ENCODE measurements at regions not wholly inside any gene's neighbourhood (a gene's known extent, or its start where the extent isn't known, plus 50 kb on each side); places are given as distances from the start of the nearest gene placed in this dataset.

DNA sequence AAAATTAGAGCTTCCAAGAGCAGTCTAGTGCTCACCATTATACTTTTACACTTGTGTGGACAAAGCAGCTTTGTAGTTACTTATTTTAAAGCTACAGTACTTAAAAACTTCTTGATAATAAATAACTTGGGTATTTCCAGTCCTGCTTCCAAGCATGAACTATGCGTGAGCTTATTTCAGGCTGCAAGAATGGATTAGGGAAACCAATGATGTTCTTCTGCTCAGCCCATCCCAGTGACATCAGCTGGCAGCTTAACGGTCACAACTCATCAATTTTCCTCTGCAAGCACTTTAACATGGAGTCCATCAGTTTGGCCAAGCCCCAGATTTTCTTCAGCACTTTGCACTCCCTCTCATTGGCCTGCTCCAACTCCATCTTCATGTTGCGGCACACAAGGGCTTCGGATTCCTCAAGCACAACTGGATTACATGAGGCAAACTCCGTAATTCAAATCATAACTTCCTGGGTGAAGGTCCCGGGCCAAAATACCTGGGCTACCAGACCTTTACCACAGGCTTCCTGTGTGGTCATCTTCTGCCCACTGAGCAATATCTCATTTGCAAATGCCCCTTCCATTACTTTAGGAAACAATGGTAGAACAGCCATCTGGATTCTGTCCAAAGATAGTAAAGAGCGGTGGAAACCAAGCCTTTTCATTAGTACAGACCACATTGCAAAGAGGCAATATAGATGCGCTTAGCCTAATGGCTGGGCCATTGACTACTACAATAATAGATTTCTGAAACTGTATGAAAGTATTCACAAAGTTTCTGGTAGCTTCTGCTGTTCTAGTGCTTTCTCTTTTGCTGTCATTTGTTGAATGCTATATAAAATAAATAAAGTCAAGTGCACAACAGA, 87.5 kb upstream of the DAZL start:
- TF ChIP-seq GATA3 (IDR thresholded peaks at IDR 0.05; ENCODE audit: low read depth, low read length) = no peak
- no peak for TF ChIP-seq GATA2 (IDR thresholded peaks at IDR 0.05; ENCODE audit: low read depth, low read length)

DNA sequence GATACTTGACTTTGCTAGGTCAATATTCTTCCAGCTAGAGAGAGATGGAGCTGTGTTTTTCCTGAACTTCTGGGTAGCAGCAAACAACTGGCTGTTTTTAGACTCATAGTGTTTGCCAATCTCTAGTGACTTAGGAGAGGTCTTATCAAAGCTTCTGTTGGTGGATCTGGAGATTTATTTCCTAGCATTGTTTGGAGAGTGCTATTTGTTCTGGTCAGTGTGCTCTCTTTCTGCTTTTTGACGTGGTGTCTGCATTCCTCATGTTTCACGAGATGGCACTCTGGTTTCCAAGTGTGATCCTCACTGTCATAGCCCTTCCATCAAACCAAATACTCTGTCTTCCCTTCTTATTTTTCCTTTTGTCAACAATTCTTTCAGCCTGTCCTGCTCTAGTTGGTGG, 88.6 kb upstream of the DAZL start:
- no peak for TF ChIP-seq GATA3 (IDR thresholded peaks at IDR 0.05; ENCODE audit: low read depth, low read length)
- TF ChIP-seq GATA2 (IDR thresholded peaks at IDR 0.05; ENCODE audit: low read depth, low read length) = no peak

DNA sequence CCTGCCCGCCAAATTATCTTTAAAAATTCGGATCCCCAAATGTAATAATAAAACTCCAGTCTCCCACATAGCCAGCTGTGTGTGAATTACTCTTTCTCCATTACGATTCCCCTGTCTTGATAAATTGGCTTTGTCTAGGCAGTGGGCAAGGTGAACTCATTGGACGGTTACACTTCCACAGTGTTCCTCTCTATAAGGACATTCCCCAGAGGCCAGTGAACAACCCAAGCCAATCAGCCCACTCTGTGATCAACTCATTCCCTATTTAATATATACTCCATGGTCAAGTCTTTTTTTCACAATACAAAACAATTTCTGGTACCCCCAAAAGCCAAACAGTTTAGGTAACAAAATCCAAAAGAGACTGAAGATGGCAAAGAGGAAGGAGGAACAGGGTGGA, 90.5 kb upstream of the DAZL start:
- TF ChIP-seq GATA2 (IDR thresholded peaks at IDR 0.05; ENCODE audit: low read depth, low read length) = no peak
- no peak for TF ChIP-seq GATA3 (IDR thresholded peaks at IDR 0.05; ENCODE audit: low read depth, low read length)

DNA sequence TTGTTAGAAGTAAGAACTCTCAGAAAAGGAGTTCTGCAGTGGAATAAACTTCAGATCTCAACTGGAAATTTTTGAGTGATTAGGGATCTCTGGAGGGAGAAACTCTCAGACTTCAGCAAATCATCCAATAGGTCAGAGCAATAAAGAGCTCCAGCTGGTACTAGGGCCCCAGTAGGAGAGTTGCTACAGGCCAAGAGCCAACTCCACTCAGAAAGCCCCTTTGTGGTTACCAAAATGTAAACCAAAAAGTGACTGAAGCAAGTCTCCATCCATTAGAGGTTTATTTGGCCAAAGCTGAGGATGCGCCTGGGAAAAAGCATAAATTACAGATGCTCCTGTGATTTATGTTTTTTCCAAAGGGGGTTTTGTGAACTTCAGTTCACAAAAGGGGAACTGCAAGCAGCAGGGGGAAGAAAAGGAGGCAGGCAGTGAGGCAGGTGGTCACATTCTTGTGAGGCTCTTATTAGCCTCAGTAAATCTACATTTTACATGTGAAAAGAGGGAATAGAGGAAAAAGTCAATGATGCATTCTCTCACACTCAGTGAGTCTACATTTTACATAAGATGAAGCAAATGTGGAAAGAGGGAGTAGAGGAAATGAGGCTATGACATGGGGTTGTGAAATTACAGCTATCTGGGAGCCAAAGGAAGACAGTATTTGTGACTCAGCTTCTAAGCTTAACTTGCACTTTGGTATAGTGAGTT, 92.4 kb upstream of the DAZL start:
- TF ChIP-seq GATA3 (IDR thresholded peaks at IDR 0.05; ENCODE audit: low read depth, low read length) (no peak), GATA2 (IDR thresholded peaks at IDR 0.05; ENCODE audit: low read depth, low read length) (no peak)

DNA sequence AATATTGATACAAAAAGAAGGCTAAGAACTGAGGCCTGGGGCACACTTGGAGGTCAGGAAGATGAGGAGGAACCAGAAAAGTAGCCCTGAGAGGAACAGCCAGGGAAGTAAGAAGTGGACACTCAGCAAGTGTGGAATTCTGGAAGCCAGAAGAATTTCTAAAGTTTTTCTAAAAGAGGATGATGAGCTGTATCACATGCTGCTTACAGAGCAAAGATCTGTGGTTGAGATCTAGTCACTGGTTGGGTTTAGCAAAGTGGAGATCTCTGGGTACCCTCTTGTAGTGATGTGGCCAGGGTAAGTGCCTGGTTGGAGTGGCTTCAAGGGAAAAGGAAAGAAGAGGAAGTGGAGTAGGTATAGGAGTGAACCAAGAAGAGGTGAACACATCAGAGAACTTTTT, 95.4 kb upstream of the DAZL start:
- TF ChIP-seq GATA2 (IDR thresholded peaks at IDR 0.05; ENCODE audit: low read depth, low read length) (no peak), GATA3 (IDR thresholded peaks at IDR 0.05; ENCODE audit: low read depth, low read length) (no peak)

DNA sequence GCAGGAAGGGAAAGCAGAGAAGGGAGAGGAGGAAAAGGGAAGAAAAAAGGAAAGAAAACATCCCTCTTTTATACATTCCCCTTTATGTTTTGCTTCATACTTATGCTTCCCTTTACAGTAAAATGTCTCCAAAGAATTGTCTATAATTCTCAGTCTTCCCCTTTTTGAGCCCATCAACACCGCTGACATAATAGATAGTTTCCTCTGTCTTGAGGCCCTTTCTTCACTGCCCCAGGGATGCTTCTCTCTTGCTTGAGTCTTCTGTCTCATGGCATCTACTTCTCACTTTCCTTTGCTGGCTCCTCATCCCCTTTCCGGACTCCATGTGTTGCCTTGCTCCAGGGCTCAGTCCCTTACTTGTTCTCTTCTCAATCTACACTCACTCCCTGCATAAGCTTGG, 99.7 kb upstream of the DAZL start:
- TF ChIP-seq GATA2 (IDR thresholded peaks at IDR 0.05; ENCODE audit: low read depth, low read length) (no peak), GATA3 (IDR thresholded peaks at IDR 0.05; ENCODE audit: low read depth, low read length) (no peak)

DNA sequence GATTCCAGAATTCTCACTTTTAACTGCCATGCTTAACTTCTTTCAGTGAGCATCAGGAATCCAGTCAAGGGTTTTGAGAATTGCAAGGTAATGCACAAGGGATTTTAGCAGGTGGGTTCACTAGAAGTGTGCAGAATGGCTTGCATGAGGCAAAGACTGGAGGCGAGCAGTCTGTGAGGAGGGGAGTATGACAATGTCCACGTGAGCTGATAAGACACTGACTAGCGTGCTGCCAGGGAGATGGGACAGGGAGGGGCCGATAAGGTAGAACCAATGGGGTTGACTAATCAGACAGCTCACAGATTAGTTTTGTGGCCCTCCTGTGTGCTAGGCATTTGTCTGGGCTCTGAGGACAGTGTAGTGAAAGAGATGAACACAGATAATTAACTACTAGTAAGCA, 102.0 kb upstream of the DAZL start:
- TF ChIP-seq GATA3 (IDR thresholded peaks at IDR 0.05; ENCODE audit: low read depth, low read length) (no peak), GATA2 (IDR thresholded peaks at IDR 0.05; ENCODE audit: low read depth, low read length) (no peak)

DNA sequence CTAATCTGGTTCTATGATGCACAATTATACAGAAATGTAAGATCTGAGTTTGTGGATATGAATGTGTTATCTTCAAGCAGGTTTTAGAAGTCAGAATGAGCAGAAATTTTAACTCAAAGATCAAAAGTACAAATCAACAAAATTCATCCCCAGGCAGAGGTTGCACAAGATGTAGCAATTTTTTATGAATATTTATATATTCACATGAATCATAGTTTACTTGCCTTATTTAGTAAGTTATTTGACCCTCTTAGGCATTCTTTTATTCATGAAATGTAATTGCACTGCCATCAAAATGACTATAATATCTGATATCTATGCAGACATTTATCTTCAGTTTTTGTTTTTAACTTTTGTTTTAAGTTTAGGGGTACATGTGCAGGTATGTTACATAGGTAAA, 103.1 kb upstream of the DAZL start:
- no peak for TF ChIP-seq GATA2 (IDR thresholded peaks at IDR 0.05; ENCODE audit: low read depth, low read length)
- TF ChIP-seq GATA3 (IDR thresholded peaks at IDR 0.05; ENCODE audit: low read depth, low read length) = no peak

DNA sequence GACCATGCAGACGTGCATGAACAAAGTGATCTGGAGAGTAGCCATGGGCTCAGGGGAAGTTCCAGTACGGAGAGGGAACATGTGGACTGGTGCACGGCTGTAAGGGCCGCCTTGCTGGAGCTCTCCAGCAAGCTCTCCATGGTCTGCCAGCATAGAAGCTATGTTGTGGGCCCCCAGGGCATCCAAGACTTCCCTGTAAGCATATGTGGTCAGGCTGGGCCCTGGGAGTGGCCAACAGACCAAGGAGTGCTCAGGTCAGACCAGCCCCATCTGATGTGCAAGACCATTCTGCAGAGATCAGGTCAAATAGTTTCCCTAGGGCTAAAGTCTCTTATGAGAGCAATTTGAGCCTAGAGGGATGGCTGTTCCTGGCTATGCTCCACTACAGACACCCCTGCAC, 110.1 kb upstream of the DAZL start:
- TF ChIP-seq GATA2 (IDR thresholded peaks at IDR 0.05; ENCODE audit: low read depth, low read length) (no peak), GATA3 (IDR thresholded peaks at IDR 0.05; ENCODE audit: low read depth, low read length) (no peak)

DNA sequence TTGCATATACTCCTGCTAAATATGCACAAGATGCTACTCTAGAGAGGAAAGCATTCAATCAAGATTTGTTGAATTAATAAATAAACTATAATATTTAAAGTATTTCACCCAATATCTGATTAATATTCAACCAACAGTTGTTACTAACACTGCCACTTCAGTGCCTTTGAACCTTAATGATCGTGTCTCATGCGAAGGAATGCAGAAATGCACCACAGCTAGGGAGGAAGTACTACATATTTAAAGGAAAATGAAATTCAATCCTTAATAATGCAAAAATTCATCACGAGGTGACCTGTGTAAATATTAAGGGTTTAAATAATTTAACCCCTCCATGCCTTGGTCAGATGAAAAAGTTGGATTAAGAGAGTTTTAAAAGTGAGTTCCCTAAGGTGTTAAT, 114.2 kb upstream of the DAZL start:
- TF ChIP-seq GATA2 (IDR thresholded peaks at IDR 0.05; ENCODE audit: low read depth, low read length) = no peak
- TF ChIP-seq GATA3 (IDR thresholded peaks at IDR 0.05; ENCODE audit: low read depth, low read length) = no peak

DNA sequence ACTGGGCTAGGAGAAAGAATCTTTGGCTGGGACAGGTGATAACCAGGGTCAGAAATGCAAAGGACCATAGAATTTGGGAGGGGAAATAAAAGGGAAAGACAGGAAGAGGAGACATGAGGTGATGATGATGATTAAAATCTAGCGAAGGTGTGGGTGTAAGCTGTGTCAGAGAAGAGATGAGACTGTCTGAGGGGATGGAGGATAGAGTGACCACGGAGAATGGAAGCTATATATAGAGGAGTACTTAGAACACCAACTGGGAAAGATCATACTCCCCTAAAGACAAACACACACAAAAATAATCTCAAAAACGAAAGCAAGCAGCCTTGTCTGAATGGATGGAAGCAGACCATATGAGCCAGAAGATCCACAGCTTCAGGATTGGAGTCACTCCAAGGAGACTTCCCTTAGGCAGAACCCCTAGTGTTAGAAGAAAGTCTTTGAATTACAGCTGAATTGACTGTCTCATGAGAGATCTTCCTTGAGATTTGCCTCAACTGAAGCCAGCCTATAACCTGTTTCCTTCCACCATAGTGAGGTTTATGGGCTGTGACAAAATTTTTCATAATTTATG, 115.2 kb upstream of the DAZL start:
- TF ChIP-seq GATA3 (IDR thresholded peaks at IDR 0.05; ENCODE audit: low read depth, low read length) = no peak
- no peak for TF ChIP-seq GATA2 (IDR thresholded peaks at IDR 0.05; ENCODE audit: low read depth, low read length)

DNA sequence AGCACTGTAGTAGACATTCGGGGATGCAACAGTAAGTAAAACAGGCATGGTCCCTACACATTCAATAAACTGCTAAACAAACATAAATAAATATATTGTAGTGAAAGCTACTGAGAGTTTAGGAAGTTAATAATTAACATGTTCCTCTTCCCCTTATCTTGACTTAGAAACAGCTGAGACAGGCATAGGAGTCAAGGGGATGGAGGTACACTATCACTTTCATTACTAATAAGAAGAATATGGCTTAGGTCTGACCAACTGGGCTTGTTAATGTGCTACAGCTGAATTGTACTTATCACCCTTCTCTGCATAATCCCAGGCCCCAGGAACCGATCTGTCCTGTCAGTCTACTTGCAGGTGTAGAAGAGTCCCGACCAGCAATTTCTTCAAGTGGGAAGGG, 116.3 kb upstream of the DAZL start:
- no peak for TF ChIP-seq GATA3 (IDR thresholded peaks at IDR 0.05; ENCODE audit: low read depth, low read length)
- no peak for TF ChIP-seq GATA2 (IDR thresholded peaks at IDR 0.05; ENCODE audit: low read depth, low read length)

DNA sequence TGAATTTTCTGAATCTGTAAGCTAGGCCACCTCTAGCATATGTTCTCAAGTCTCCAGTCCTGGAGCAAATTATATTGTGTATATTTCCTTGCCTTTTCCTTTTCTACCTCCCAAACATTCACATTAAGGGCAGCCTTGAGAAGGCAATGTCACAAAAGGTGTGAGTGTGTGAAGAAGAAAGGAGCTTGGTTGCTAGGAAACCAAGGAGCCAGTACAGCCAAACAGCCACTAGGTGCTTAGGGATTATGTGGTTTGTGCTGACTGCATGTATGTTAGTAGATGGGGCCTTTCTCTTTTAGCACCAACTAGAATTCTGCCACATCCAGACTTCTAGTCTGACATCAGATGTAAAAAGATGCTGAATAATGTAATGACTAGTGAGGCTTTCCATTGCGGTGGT, 118.8 kb upstream of the DAZL start:
- TF ChIP-seq GATA2 (IDR thresholded peaks at IDR 0.05; ENCODE audit: low read depth, low read length) (no peak), GATA3 (IDR thresholded peaks at IDR 0.05; ENCODE audit: low read depth, low read length) (no peak)

DNA sequence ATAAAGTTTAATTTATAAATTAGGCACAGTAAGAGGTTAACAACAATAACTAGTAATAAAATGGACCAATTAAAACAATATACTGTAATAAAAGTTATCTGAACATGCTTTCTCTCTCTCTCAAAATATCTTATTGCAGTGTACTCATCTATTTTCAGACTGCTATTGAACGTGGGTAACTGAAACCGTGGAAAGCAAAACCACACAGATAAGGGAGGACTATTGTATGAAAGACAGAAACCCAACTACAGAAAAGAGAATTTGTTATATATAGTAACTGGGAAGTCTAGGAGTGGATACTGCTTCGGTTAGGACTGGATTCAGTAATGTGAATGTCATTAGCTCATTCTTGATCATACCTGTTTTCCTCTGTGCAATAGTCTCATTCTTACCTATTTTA, 119.3 kb upstream of the DAZL start:
- TF ChIP-seq GATA3 (IDR thresholded peaks at IDR 0.05; ENCODE audit: low read depth, low read length) (no peak), GATA2 (IDR thresholded peaks at IDR 0.05; ENCODE audit: low read depth, low read length) (no peak)

DNA sequence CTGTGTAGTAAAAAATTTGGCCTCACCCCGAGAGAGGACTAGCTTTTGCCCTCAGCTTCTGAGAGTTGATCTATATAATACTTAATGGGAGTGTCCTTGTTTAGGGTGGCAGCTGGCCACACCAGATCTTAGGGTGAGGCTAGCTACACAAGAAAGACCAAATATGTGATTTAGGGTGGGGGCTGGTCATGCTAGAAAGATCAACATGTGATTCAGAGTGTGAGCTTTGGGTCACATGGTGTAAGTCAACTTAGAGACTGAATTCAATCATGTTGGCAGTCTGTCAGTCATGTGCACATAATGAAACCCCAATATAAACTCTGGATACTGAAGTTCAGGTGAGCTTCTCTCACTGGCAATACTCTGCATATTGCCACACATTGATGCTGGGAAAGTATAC, 120.7 kb upstream of the DAZL start:
- TF ChIP-seq GATA2 (IDR thresholded peaks at IDR 0.05; ENCODE audit: low read depth, low read length) (no peak), GATA3 (IDR thresholded peaks at IDR 0.05; ENCODE audit: low read depth, low read length) (no peak)
